ENCODE measurements at regions not wholly inside any gene's neighbourhood (a gene's known extent, or its start where the extent isn't known, plus 50 kb on each side); places are given as distances from the start of the nearest gene placed in this dataset.

DNA sequence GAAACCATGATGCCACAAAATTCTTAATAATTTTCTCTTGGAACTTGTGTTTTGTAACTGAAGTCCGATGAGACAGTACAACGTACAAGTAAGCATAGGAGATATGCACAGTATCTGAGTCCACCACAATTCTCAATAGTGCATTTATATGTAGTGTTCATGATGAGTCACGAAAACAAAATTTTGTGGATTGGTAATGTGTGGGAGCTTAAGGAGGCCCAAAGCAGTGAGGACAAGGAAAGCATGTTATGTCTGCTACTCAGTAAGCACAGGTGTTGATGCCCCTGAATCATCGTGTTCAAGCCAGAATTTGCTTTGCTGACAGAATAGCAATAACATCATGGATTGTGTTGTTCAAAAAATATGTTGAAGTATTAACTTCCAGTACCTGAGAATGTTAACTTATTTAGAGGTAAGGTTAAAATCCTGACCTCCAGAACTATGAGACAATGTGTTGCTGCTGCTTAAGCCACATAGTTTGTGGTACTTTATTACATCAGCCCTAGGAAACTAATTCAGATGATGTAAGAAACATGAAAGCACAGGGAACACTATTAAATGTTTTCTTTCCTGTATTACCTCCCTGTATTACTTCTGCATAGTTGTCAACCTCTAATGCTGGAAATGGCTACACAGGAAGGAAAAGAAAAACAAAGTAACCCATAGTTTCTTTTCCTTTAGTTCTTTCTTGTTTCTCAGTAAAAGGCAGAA, 201.3 kb downstream of the SLITRK6 start:
- no peaks in the 10 kb centered on the region for H3K4me1 Mint-ChIP-seq
- H3K9me3 Mint-ChIP-seq = peaks cover 7% of the 10 kb centered on the region
- no peak for ATAC-seq
- no peak overlapping the region for H3K27ac Mint-ChIP-seq
- no peak overlapping the region for H3K4me3 Mint-ChIP-seq
- no peaks in the 10 kb centered on the region for H3K36me3 Mint-ChIP-seq
- no peak for DNase-seq (ENCODE audit: low spot score in 2 of 2)

- DNase-seq (ENCODE audit: low spot score in 2 of 2) (no peak), ATAC-seq (no peak)
- peaks cover 3% of the 10 kb centered on the region for H3K9me3 Mint-ChIP-seq
- no peaks in the 10 kb centered on the region for H3K4me1 Mint-ChIP-seq
- no peaks in the 10 kb centered on the region for H3K36me3 Mint-ChIP-seq
- H3K4me3 Mint-ChIP-seq = no peak overlapping the region
- H3K27ac Mint-ChIP-seq = no peak overlapping the region
Measured at GRCh38 chr13:85592211-85592610, 207.0 kb downstream of the SLITRK6 start.

DNA sequence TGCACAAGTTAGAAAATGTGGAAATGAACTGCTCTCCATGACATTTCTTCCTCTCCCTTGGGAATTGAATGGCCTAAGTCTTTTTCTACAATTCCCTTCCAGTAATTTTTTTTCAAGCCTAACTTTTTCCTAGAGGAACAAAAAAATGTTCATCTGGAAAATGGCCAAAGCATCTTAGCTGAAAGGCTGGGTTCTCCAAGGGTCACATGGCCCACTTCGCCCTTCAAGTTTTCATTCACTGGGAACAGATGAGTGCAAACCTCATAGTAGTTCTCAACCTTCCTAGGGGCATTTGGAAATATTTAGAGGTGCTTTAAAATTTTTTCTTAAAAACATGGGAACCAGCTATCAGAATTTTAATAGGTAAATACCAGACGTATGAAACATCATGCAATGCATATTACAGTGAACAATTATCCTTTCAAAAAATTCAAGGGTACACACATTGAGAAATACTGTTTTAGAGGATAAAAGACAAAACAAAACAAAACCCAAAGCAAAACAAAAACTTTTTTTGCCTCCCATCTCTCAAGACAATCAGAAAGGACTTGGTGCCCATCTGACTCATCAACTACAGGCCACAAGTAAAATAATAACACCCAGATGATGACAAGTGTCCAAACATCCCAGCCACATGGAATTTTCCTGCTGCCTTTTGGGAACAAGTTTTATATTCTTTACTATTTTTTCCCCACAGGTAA, 208.8 kb downstream of the SLITRK6 start:
- DNase-seq (ENCODE audit: low spot score in 2 of 2) (no peak), ATAC-seq (no peak)
- Mint-ChIP-seq H3K9me3 (peaks cover 5% of the 10 kb centered on the region), H3K36me3 (no peaks in the 10 kb centered on the region), H3K27ac (no peak overlapping the region), H3K4me1 (no peaks in the 10 kb centered on the region), H3K4me3 (no peak overlapping the region)

DNA sequence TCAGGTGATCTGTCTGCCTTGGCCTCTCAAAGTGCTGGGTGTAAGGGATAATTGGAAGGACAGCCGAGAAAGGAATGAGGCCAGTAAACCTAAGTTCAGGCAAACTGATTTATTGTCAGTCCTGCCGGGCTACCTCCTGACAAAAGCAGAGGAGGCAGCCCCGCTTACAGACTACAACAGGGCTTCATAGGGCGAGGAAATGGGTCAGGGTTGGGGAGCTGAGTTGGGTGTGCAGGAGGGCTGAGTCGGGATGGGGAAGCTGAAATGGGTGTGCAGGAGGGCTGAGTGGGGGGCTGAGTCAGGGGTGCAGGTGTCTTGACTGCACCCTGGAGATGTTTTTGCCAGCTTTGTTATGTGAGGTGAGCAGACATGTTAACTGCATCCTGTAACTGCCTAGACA, 210.2 kb downstream of the SLITRK6 start:
- H3K4me1 Mint-ChIP-seq = no peaks in the 10 kb centered on the region
- DNase-seq (ENCODE audit: low spot score in 2 of 2) = no peak
- ATAC-seq = no peak
- no peaks in the 10 kb centered on the region for H3K36me3 Mint-ChIP-seq
- no peak overlapping the region for H3K27ac Mint-ChIP-seq
- peaks cover 7% of the 10 kb centered on the region for H3K9me3 Mint-ChIP-seq
- H3K4me3 Mint-ChIP-seq = no peak overlapping the region

DNA sequence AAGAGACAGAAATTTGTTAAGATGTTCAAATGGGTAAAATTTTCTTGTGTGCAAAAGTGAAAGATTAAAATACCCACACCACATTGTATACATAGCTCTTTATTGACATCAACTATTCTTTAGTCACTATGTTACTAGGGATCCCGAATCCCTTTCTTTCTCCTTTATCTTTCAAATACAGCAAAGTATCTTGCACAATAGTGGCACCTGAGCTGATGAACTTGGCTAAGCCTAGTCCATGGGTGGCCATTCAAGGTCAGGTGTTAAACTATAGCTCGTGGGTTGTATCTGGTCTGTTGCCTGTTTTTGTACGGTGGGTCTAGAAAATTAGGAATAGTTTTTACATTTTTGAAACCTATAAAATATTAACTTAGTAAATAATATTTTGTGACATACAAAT, 210.9 kb downstream of the SLITRK6 start:
- H3K27ac Mint-ChIP-seq = no peak overlapping the region
- H3K9me3 Mint-ChIP-seq = peaks cover 7% of the 10 kb centered on the region
- H3K36me3 Mint-ChIP-seq = no peaks in the 10 kb centered on the region
- no peaks in the 10 kb centered on the region for H3K4me1 Mint-ChIP-seq
- no peak overlapping the region for H3K4me3 Mint-ChIP-seq
- DNase-seq (ENCODE audit: low spot score in 2 of 2) = no peak
- ATAC-seq = no peak

DNA sequence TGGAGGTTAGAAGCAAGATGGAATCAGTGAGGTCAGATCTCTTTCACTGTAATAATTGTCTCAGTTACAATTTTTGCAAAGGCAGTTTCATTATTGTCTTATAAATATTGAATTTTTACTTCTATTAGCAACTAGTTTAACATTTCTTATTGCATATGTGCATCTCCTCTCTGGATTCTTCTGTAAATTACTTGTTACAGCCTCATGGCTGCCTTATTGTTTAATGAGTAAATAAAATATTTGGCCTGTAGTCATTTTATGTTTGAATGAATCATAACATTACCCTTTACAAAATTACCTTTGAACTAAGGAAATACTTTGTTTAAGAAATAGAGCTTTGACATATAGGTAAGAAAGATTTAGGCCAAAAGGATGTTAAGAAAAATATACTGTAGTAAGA, 212.4 kb downstream of the SLITRK6 start:
- no peaks in the 10 kb centered on the region for H3K4me1 Mint-ChIP-seq

GRCh38 chr13:85586422-85586831, 212.8 kb downstream of the SLITRK6 start:
- H3K4me3 Mint-ChIP-seq = no peak overlapping the region
- DNase-seq (ENCODE audit: low spot score in 2 of 2) (no peak), ATAC-seq (no peak)
- H3K4me1 Mint-ChIP-seq = no peaks in the 10 kb centered on the region
- no peak overlapping the region for H3K27ac Mint-ChIP-seq
- peaks cover 10% of the 10 kb centered on the region for H3K9me3 Mint-ChIP-seq
- H3K36me3 Mint-ChIP-seq = no peaks in the 10 kb centered on the region

More for the DNA sequence above, 212.4 kb downstream of the SLITRK6 start:
- Mint-ChIP-seq H3K9me3 (peaks cover 10% of the 10 kb centered on the region), H3K4me3 (no peak overlapping the region), H3K27ac (no peak overlapping the region), H3K36me3 (no peaks in the 10 kb centered on the region)
- DNase-seq (ENCODE audit: low spot score in 2 of 2) (no peak), ATAC-seq (no peak)

DNA sequence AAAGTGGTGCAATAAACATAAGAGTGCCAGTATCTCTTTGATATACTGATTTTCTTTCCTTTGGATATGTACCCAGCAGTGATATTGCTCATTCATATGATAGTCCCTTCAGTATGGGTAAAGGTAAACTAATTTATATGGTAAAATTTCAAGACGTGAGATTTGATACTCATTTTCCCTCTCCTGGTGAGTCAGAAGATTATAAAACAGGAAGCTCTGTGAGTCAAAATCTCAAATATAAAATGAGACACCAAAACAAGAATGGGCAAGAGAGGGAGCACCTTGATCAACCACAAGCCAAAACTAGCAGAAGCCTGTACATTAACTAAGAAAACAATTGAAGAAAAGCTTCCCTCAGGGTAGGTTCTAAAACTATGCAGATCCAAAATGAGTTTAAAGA, 216.3 kb downstream of the SLITRK6 start:
- no peak overlapping the region for H3K27ac Mint-ChIP-seq
- no peak for ATAC-seq
- peaks cover 10% of the 10 kb centered on the region for H3K9me3 Mint-ChIP-seq
- H3K36me3 Mint-ChIP-seq = no peaks in the 10 kb centered on the region
- H3K4me3 Mint-ChIP-seq = no peak overlapping the region
- no peaks in the 10 kb centered on the region for H3K4me1 Mint-ChIP-seq
- no peak for DNase-seq (ENCODE audit: low spot score in 2 of 2)

DNA sequence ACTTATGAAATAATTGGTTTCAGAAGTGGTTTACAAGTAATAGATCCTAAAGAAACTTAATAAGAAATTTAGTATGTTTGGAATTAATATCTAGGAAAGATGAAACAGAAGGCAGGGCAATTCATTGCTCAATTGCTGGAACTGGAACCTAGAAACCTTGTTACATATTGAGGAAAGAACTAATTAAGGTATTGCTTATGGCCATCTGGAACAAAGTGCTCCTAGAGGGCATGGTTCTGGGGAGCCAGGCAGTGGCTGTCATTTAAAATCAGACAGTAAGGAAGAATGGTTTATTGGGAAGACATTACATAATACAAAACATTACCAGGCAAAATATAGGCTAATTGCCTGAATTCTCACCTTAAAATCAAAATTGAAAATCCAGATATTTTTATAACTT, 224.1 kb downstream of the SLITRK6 start:
- H3K4me1 Mint-ChIP-seq = no peaks in the 10 kb centered on the region
- H3K36me3 Mint-ChIP-seq = no peaks in the 10 kb centered on the region
- ATAC-seq = no peak
- DNase-seq (ENCODE audit: low spot score in 2 of 2) = no peak
- no peak overlapping the region for H3K27ac Mint-ChIP-seq
- no peak overlapping the region for H3K4me3 Mint-ChIP-seq
- H3K9me3 Mint-ChIP-seq = peaks cover 5% of the 10 kb centered on the region

- ATAC-seq = no peak
- no peak overlapping the region for H3K4me3 Mint-ChIP-seq
- H3K9me3 Mint-ChIP-seq = peaks cover 5% of the 10 kb centered on the region
- no peaks in the 10 kb centered on the region for H3K4me1 Mint-ChIP-seq
- H3K36me3 Mint-ChIP-seq = no peaks in the 10 kb centered on the region
- DNase-seq (ENCODE audit: low spot score in 2 of 2) = no peak
- no peak overlapping the region for H3K27ac Mint-ChIP-seq
Measured at GRCh38 chr13:85567909-85568308, 231.3 kb downstream of the SLITRK6 start.

GRCh38 chr13:85565652-85566051, 233.6 kb downstream of the SLITRK6 start:
- Mint-ChIP-seq H3K4me1 (no peaks in the 10 kb centered on the region), H3K36me3 (no peaks in the 10 kb centered on the region), H3K27ac (no peak overlapping the region), H3K9me3 (peaks cover 12% of the 10 kb centered on the region), H3K4me3 (no peak overlapping the region)
- ATAC-seq = no peak
- no peak for DNase-seq (ENCODE audit: low spot score in 2 of 2)

- Mint-ChIP-seq H3K27ac (no peak overlapping the region), H3K4me3 (no peak overlapping the region), H3K4me1 (no peaks in the 10 kb centered on the region)
Measured at GRCh38 chr13:85564598-85564997, 234.6 kb downstream of the SLITRK6 start.

DNA sequence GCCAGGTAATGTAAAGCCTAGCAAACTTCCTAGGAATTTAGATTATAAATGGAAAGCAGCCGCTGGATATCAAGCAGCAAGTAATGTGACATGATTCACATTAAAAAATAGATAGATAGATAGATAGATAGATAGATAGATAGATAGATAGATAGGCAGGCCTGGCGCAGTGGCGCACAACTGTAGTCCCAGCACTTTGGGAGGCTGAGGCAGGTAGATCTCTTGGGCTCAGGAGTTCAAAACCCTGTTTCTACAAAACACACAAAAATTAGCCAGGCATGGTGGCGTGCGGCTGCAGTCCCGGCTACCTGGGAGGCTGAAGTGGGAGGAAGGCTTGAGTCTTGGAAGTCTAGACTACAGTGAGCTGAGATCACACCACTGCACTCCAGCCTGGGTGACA, 236.9 kb downstream of the SLITRK6 start:
- Mint-ChIP-seq H3K9me3 (peaks cover 14% of the 10 kb centered on the region), H3K27ac (no peak overlapping the region), H3K4me1 (no peaks in the 10 kb centered on the region), H3K4me3 (no peak overlapping the region), H3K36me3 (no peaks in the 10 kb centered on the region)
- no peak for ATAC-seq
- no peak for DNase-seq (ENCODE audit: low spot score in 2 of 2)

More at GRCh38 chr13:85564598-85564997, 234.6 kb downstream of the SLITRK6 start:
- Mint-ChIP-seq H3K36me3 (no peaks in the 10 kb centered on the region), H3K9me3 (peaks cover 11% of the 10 kb centered on the region)
- DNase-seq (ENCODE audit: low spot score in 2 of 2) (no peak), ATAC-seq (no peak)

GRCh38 chr13:85557691-85558467, 241.3 kb downstream of the SLITRK6 start:
- DNase-seq (ENCODE audit: low spot score in 2 of 2) = no peak
- H3K9me3 Mint-ChIP-seq = peaks cover 16% of the 10 kb centered on the region
- ATAC-seq = no peak
- no peaks in the 10 kb centered on the region for H3K4me1 Mint-ChIP-seq
- H3K4me3 Mint-ChIP-seq = no peak overlapping the region
- H3K27ac Mint-ChIP-seq = no peak overlapping the region
- no peaks in the 10 kb centered on the region for H3K36me3 Mint-ChIP-seq

DNA sequence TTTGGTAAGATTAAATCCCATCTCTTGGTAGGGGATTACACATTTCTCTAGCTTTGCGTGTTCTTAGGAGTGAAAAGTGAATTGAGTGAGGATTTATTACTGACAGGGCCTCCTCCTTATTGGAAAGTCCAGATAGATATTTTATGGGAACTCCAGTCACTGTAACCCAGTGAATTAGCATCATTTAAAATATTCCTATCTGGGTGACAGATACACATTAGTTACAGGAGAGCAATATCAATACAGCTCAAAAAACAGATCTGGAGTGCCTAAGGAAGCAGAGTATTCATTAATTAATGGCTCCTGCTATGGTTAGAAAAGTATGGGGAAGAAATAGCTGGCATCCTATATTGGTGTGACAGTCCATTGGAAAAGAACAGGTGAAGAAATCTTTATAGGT, 248.2 kb downstream of the SLITRK6 start:
- no peak for DNase-seq (ENCODE audit: low spot score in 2 of 2)
- H3K4me1 Mint-ChIP-seq = no peaks in the 10 kb centered on the region
- no peaks in the 10 kb centered on the region for H3K36me3 Mint-ChIP-seq
- ATAC-seq = no peak
- peaks cover 4% of the 10 kb centered on the region for H3K9me3 Mint-ChIP-seq
- H3K4me3 Mint-ChIP-seq = no peak overlapping the region
- H3K27ac Mint-ChIP-seq = no peak overlapping the region

GRCh38 chr13:85549819-85550218, 249.4 kb downstream of the SLITRK6 start:
- Mint-ChIP-seq H3K4me3 (no peak overlapping the region), H3K4me1 (no peaks in the 10 kb centered on the region), H3K27ac (no peak overlapping the region), H3K9me3 (peaks cover 6% of the 10 kb centered on the region), H3K36me3 (no peaks in the 10 kb centered on the region)
- no peak for DNase-seq (ENCODE audit: low spot score in 2 of 2)
- ATAC-seq = no peak
